Activated naive CD4-positive, alpha-beta T cell treated with anti-CD3 and anti-CD28 coated beads, Interleukin-2, amount 50 U/mL, for 24 hours (primary cell): ENCODE measurements at regions not wholly inside any gene's neighbourhood (a gene's known extent, or its start where the extent isn't known, plus 50 kb on each side); places are given as distances from the start of the nearest gene placed in this dataset.
A peak's percentile ranks its signal among the peaks of the same experiment; 100 is the strongest.

Experiments used
- H3K27ac Mint-ChIP-seq: one replicate; pipeline ENCODE4 v1.8.0; 2021; ENCODE audit warnings: mild to moderate bottlenecking, mixed read lengths
- H3K27me3 Mint-ChIP-seq: one replicate; pipeline ENCODE4 v1.8.0; 2021; ENCODE audit warnings: mixed read lengths
- H3K36me3 Mint-ChIP-seq: one replicate; pipeline ENCODE4 v1.8.0; 2021; ENCODE audit warnings: mixed read lengths
- H3K4me1 Mint-ChIP-seq: one replicate; pipeline ENCODE4 v1.8.0; 2021; ENCODE audit warnings: mixed read lengths
- H3K4me3 Mint-ChIP-seq: one replicate; pipeline ENCODE4 v1.8.0; 2021; ENCODE audit warnings: mild to moderate bottlenecking, mixed read lengths
- H3K9me3 Mint-ChIP-seq: one replicate; pipeline ENCODE4 v1.8.0; 2021; ENCODE audit warnings: mixed read lengths

DNA sequence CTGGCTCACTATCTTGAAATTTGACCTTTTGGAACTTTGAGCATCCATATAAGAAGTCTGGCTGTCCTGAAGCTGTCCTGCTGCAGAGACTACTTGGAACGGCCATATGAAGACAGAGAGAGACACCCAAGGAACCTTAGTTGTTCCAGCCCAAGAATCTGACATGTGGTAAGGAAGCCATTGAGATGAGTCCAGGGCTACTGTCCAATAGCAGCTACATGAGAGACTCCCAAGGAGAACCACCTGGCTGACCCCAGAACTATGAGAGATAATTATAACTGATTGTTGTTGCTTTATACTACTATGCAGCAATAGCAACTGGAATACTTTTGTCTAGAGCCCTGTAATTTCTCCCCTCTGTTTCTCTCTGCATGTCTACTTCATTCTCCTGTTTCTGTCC, 234.3 kb upstream of the TANK start:
- Mint-ChIP-seq H3K4me3 (no peak overlapping the region), H3K36me3 (no peaks in the 10 kb centered on the region), H3K9me3 (no peaks in the 10 kb centered on the region), H3K27ac (no peak overlapping the region), H3K4me1 (no peaks in the 10 kb centered on the region), H3K27me3 (no peaks in the 10 kb centered on the region)

DNA sequence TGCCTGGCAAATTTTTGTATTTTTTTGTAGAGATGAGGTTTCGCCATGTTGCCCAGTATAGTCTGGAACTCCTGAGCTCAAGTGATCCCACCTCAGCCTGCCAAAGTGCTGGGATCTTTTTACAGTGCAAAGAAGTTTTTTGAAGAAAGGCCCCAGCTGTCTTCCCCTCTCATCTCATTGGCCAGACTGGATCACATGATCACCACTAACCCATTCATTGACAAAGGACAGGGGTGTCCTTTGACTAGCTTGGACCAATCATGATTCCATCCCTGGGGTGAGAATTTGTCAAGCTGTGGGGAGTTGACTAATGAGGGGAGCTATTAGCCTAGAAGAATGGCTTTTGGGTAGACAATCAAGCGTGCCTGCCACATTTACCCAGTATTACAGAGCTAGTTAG, 232.9 kb upstream of the TANK start:
- H3K27me3 Mint-ChIP-seq: no peaks in the 10 kb centered on the region
- H3K9me3 Mint-ChIP-seq: no peaks in the 10 kb centered on the region
- no peak overlapping the region for H3K27ac Mint-ChIP-seq
- H3K36me3 Mint-ChIP-seq: no peaks in the 10 kb centered on the region
- H3K4me3 Mint-ChIP-seq: no peak overlapping the region
- H3K4me1 Mint-ChIP-seq: no peaks in the 10 kb centered on the region

DNA sequence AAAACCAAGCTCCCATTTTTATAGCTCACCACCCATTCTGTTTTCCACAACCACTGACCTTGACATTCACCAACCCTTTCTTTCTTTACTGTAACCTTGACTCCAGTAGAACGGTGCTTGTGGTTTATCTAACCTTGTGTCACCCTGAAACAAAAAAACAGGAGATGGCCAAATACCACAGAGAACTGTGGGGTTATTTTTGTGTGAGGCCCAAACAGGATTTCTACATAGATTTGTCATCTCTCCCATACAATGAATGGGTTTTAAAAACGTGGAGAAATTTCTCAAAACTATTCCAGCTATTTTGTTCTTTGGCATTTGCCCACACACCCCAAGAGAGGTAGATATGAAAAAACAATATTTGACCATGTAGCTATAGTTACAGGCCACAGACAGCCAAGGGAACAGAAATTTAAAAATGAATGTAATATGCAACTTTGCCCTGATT, 231.3 kb upstream of the TANK start:
- Mint-ChIP-seq H3K36me3 (no peaks in the 10 kb centered on the region), H3K4me1 (no peaks in the 10 kb centered on the region), H3K9me3 (no peaks in the 10 kb centered on the region), H3K27me3 (no peaks in the 10 kb centered on the region), H3K4me3 (no peak overlapping the region), H3K27ac (no peak overlapping the region)

DNA sequence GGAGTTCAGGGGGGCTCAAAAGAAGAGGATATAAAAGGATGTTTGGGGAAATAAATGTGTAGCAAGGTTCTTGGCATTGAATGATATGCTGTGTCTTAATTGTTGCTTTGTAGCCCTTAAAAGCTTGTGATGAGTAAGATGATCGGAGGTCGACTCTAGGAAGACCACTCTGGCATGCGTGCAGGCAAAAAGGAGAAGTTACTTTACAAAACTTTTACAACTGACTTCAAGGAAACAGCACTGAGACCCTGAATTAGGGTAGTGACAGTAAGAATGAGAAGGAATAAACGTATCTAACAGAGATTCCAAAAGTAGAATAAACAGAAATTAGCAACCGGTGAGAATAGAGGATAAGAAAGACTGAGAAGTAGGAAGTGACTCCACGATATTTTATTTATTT, 228.7 kb upstream of the TANK start:
- no peaks in the 10 kb centered on the region for H3K36me3 Mint-ChIP-seq
- no peak overlapping the region for H3K27ac Mint-ChIP-seq
- no peaks in the 10 kb centered on the region for H3K27me3 Mint-ChIP-seq
- H3K9me3 Mint-ChIP-seq: no peaks in the 10 kb centered on the region
- no peak overlapping the region for H3K4me3 Mint-ChIP-seq
- no peaks in the 10 kb centered on the region for H3K4me1 Mint-ChIP-seq

DNA sequence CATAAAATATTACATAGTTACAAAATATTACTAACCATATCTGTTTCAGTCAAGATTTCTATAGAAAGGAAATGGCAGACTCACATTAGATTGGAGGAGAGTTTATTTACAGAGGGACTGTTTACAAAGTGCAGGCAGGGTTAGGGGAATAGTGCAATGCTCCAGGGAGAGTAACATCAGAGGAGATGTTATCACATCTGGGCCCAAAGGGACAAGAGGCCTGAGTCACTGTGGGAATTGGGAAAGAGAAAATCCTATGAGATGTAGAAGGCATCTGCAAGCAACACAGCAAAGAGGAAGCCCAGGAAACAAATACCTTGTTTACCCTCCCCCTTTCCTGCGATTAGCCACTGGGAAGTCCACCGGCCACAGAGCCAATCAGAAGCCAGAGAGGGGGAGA, 227.3 kb upstream of the TANK start:
- Mint-ChIP-seq H3K4me1 (peaks cover 3% of the 10 kb centered on the region), H3K36me3 (no peaks in the 10 kb centered on the region), H3K27me3 (no peaks in the 10 kb centered on the region), H3K9me3 (peaks cover 6% of the 10 kb centered on the region), H3K27ac (no peak overlapping the region), H3K4me3 (no peak overlapping the region)

DNA sequence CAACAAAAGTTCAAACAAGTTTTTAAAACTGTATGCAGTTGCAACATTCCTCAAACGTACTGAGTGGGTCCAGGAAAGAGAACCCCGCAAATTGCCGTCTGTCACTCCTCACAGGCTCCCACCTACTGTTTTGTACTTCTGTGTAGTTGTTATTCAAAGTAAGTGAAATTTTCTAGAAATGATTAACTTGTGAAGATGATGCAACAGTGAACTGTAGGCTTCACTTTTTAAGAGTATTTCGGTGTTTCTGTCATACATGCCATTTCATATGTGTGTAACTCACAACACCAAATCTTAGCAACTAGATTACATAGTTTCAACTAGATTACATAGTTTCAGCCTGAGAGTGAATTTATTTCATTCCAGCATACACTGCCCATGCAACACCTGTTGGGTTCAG, 226.0 kb upstream of the TANK start:
- peaks cover 7% of the 10 kb centered on the region for H3K4me1 Mint-ChIP-seq
- H3K9me3 Mint-ChIP-seq: peaks cover 6% of the 10 kb centered on the region
- H3K27me3 Mint-ChIP-seq: no peaks in the 10 kb centered on the region
- H3K4me3 Mint-ChIP-seq: no peak overlapping the region
- H3K36me3 Mint-ChIP-seq: no peaks in the 10 kb centered on the region
- no peak overlapping the region for H3K27ac Mint-ChIP-seq

DNA sequence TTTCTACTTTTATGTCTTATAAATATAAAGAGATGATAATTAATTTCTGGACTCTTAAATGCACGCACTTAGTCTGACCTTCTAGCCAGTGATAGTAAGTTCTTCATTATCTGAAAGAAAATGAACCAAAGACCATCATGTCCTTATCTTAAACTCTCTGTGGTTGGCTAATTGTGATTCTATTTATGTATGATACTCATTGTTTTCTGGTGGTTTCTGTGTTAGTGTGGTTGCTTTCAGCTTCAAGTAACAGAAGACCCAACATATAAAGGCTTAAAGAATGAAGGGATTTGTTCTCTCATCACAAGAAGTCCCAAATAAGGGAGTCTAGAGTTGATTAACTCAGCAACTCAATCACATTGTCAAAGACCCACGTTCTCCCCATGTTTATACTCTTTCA, 225.2 kb upstream of the TANK start:
- Mint-ChIP-seq H3K4me3 (no peak overlapping the region), H3K27ac (no peak overlapping the region), H3K27me3 (no peaks in the 10 kb centered on the region), H3K36me3 (no peaks in the 10 kb centered on the region), H3K4me1 (peaks cover 14% of the 10 kb centered on the region), H3K9me3 (peaks cover 6% of the 10 kb centered on the region)

DNA sequence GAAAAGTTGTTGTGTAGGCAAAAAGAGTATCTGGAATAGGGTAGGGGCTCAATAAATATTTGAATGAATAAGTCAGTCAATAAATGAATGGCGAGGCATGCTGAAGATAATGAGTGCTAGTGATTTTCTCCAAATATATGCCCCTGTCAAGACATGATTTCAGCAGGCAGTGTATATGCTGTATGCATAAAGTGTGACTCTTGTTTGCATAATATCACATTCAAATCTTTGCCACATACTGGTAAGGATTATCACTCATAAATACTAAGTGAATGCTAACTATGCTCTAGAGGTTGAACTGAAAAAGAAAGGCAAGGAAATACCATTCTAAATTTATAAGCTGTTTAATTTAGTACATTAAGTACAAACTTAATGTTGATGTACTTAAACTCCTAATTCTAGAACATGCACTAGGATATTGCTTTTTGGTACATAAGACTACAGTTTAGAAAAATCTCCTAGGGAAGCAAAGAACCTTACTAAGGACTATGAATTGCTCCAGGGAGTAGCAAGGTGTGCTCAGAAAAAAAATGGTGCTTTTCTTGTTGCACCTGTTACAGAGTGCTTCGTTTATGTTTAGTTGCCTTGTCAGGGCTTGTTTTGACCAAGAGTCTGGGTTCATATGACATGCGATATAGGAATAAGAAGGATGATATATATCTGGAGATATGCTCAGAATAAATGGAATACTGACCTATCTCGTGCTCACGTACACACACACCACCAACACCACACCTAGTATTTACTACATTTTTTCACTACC, 224.0 kb upstream of the TANK start:
- Mint-ChIP-seq H3K27me3 (no peaks in the 10 kb centered on the region), H3K9me3 (peaks cover 6% of the 10 kb centered on the region), H3K4me1 (peaks cover 27% of the 10 kb centered on the region), H3K36me3 (no peaks in the 10 kb centered on the region), H3K4me3 (no peak overlapping the region), H3K27ac (no peak overlapping the region)

DNA sequence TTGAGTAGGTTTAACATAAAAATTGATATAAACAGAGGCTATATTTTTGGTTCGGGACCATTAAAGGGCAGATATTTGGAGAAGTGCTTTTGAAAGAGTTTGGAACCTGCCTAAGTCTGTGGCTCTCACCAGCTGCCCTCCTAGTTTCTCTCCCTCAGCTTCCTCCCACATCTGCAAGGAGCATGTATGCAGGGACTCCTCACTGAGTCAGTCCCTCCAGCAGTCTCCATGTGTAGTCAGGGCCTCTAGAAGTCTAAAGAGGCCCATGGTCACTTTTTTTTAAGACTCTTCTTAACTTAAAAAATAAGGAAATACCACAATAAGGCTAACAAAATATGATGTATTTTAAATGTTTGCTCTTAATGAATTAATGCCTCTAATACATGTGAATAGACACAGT, 220.0 kb upstream of the TANK start:
- Mint-ChIP-seq H3K27ac (no peak overlapping the region), H3K4me1 (peaks cover 33% of the 10 kb centered on the region)

DNA sequence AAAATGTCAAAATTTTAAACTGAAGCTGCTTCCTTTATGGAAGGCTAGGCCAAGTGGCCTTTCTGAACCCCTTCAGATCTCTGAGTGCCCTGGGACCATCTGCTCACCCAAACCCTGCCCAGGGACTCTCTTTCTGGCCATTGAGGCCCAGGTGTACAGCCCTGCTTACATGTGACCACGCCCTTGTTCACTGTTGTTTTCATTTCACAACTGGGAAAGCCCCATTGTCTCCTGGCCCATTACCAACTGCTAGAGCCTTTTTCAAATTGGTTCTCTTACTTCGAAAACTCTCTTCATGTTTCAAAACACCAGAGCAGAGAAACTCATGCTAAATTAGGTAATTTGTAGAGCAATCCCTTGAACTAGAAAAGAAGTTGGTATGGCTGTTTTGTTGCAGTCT, 219.5 kb upstream of the TANK start:
- Mint-ChIP-seq H3K4me3 (no peak overlapping the region), H3K36me3 (no peaks in the 10 kb centered on the region), H3K4me1 (peaks cover 33% of the 10 kb centered on the region), H3K27ac (peak overlapping the region; percentile 52), H3K27me3 (peaks cover 2% of the 10 kb centered on the region), H3K9me3 (peaks cover 6% of the 10 kb centered on the region)

More for the DNA sequence above, 220.0 kb upstream of the TANK start:
- Mint-ChIP-seq H3K4me3 (no peak overlapping the region), H3K27me3 (peaks cover 2% of the 10 kb centered on the region), H3K36me3 (no peaks in the 10 kb centered on the region), H3K9me3 (peaks cover 6% of the 10 kb centered on the region)

DNA sequence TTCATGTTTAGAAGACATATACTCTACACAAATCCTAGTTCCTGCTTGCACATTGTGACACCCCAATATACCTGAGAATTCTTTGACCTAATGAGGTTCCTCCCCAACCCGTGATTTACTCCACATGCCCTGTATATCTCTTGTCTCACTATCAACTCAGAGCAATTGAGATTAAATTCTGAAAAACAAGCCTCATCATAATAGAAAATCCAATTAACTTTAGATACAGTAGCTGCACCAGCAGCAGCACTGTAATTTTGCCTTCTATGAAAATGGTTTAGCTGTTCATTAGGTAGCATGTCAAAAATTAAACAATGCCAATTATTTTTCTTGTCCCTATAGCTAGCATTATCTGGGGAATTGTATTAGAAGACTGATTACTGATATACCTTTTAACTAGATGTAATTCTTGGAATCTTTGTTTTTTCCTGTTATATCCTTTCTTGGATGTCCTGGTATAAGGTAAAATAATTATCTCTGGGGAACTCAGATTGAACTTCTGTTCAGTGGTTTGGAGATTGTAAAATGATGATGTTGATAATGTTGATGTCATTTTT, 218.9 kb upstream of the TANK start:
- peaks cover 6% of the 10 kb centered on the region for H3K9me3 Mint-ChIP-seq
- no peaks in the 10 kb centered on the region for H3K36me3 Mint-ChIP-seq
- H3K4me3 Mint-ChIP-seq: no peak overlapping the region
- H3K27ac Mint-ChIP-seq: no peak overlapping the region
- H3K4me1 Mint-ChIP-seq: peaks cover 33% of the 10 kb centered on the region
- peaks cover 2% of the 10 kb centered on the region for H3K27me3 Mint-ChIP-seq

DNA sequence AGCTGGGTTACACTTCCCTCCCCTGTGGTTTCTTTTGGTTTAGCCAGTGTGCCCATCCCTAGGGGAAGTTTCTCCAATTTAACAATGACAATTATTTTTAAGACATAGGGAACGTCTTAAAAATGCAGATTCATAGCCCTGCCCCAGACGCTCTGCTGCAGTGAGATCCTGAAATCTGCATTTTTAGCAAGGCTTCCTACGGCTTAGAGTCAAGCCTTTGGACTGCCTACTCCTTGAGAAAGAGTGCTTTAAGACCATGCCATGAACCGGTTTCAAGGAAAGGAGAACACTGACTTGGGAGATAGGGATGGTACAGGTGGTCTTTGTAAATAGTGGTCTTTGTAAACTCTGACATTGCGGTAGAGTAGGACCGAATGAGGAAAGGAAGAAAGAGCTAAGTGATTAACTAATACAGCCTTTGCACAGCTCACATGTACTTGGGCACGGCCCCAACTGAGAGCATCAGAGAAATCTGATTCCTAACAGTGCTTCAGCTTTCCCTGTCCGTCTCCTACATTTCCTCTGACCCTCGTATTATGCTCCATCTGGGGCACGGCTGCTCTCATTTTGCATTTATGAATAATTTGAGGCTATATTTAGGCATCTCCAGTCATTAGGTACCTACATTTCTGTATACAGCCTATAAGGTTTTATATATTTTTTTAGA, 217.6 kb upstream of the TANK start:
- Mint-ChIP-seq H3K4me3 (no peak overlapping the region), H3K9me3 (peaks cover 4% of the 10 kb centered on the region), H3K36me3 (no peaks in the 10 kb centered on the region), H3K4me1 (peaks cover 33% of the 10 kb centered on the region), H3K27me3 (peaks cover 2% of the 10 kb centered on the region), H3K27ac (no peak overlapping the region)

DNA sequence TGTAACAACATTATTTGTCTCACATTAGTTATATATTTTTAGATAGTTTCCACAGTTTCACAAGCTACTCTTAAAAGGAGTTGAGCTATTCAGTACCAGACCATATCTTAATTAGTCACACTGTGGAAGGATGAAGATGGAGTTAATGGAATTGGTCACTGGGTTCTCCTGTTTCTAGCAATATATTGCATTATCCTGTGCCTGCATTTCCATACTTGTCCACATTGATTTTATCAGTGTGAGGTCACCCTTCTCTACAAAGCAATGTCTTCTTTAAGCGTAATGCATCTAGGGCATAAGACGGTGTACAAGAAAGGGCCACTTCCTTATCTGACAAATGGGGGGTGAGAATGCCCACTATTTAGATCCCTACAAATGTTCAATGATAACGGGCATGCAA, 216.8 kb upstream of the TANK start:
- Mint-ChIP-seq H3K27me3 (peaks cover 2% of the 10 kb centered on the region), H3K27ac (no peak overlapping the region), H3K4me1 (peaks cover 30% of the 10 kb centered on the region), H3K4me3 (no peak overlapping the region), H3K36me3 (no peaks in the 10 kb centered on the region), H3K9me3 (no peaks in the 10 kb centered on the region)

DNA sequence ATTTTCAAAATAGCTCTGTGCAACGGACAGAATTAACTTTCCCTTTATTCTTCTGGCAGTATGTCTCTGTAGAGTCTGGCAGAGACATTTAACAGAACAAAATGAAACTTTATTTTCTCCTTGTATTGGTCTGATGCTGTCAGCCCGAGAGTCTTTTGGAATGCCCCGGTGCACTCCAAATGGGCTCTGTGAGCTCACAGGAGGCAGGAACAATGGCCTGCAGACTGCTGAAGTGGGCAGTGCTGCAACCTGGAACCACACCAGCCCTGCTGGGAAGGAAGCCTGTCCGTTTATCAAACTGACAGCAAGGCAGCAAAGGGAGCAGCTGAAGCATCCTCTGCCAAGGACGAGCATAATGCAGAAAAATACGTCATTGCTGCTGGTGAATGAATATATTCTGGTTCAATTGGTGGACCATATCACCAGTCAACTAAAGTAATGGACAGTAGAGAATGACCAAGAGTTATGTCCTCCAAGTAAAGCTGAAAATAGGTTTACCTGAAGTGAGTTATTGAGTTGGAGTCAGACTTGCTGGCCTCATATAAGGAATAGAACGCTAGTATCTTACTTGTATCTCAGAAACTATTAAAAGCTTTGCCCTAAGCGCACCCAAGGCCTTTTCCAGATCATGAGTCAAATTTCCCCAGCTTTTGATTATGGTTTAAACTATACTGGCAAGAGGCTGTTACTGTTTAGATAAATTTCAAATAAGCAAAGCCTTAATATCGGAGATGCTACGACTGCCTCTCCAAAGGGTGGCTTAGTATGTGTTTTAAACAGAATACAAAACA, 207.6 kb upstream of the TANK start:
- no peaks in the 10 kb centered on the region for H3K4me1 Mint-ChIP-seq
- no peaks in the 10 kb centered on the region for H3K27me3 Mint-ChIP-seq
- no peaks in the 10 kb centered on the region for H3K36me3 Mint-ChIP-seq
- no peaks in the 10 kb centered on the region for H3K9me3 Mint-ChIP-seq
- no peak overlapping the region for H3K27ac Mint-ChIP-seq
- H3K4me3 Mint-ChIP-seq: no peak overlapping the region

DNA sequence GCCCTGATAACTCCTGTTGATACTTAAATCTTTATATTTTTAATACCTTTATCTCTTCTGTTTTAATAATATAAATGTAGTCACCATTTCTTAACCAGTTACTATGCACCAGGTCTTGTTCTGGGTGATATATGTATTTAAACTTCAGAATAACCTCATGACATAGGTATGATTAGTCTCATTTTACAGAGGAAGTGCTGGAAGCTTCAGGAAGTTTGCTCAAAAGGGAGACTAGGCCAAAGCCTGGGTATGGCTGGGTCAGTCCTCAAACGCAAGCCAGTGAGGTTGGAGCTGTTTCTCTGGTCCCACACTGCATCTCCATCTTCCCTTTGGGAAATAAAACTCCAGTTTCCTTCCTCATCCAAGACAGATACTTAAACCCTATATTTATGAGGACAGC, 204.7 kb upstream of the TANK start:
- Mint-ChIP-seq H3K4me3 (no peak overlapping the region), H3K27me3 (no peaks in the 10 kb centered on the region), H3K27ac (no peak overlapping the region), H3K9me3 (no peaks in the 10 kb centered on the region), H3K36me3 (no peaks in the 10 kb centered on the region), H3K4me1 (no peaks in the 10 kb centered on the region)
